ENCODE measurements at regions not wholly inside any gene's neighbourhood (a gene's known extent, or its start where the extent isn't known, plus 50 kb on each side); places are given as distances from the start of the nearest gene placed in this dataset.

- TF ChIP-seq POLR2A (IDR thresholded peaks at IDR 0.05) (no peak), CTCF (IDR thresholded peaks at IDR 0.05) (no peak)
These were observed 403.3 kb upstream of the EPHA7 start for GRCh38 chr6:93822434-93823265.

Measured in right lobe of liver (tissue), 4 donors.